Mesendoderm (in vitro differentiated cells): ENCODE measurements at regions not wholly inside any gene's neighbourhood (a gene's known extent, or its start where the extent isn't known, plus 50 kb on each side); places are given as distances from the start of the nearest gene placed in this dataset.

ENCODE experiments used
- DNase-seq: peaks from one replicate; pipeline ENCODE4 v3.0.0; 2013
- H2AK5ac ChIP-seq: 2 replicates; pipeline ENCODE4 v1.6.1; 2013; ENCODE audit warnings: low read length, inconsistent platforms
- H2BK120ac ChIP-seq: 2 replicates; pipeline ENCODE4 v1.6.1; 2013; ENCODE audit warnings: low read depth, mild to moderate bottlenecking, low read length, moderate library complexity, mixed read lengths
- H2BK15ac ChIP-seq: replicated peaks from 2 replicates; pipeline ENCODE4 v1.6.1; 2013; ENCODE audit warnings: low read depth, mild to moderate bottlenecking, moderate library complexity
- H2BK5ac ChIP-seq: 2 replicates; pipeline ENCODE4 v1.6.1; 2013; ENCODE audit warnings: low read length, inconsistent platforms
- H3K18ac ChIP-seq: 2 replicates; pipeline ENCODE4 v1.6.1; 2013; ENCODE audit warnings: mild to moderate bottlenecking, low read length, mixed read lengths
- H3K23ac ChIP-seq: one replicate; pipeline ENCODE4 v1.6.1; 2013; ENCODE audit warnings: low read length
- H3K27ac ChIP-seq: 2 replicates; pipeline ENCODE4 v1.5.1; 2013; ENCODE audit warnings: low read depth, mild to moderate bottlenecking, inconsistent platforms, low read length, moderate library complexity
- H3K27me3 ChIP-seq: 2 replicates; pipeline ENCODE4 v1.6.1; 2013; ENCODE audit warnings: low read length, control low read depth, mild to moderate bottlenecking, inconsistent platforms; ENCODE audit not compliant: insufficient read depth, poor library complexity
- H3K36me3 ChIP-seq: 2 replicates; pipeline ENCODE4 v1.6.1; 2013; ENCODE audit warnings: low read length, inconsistent platforms; ENCODE audit not compliant: control insufficient read depth, insufficient read depth
- H3K4ac ChIP-seq: one replicate; pipeline ENCODE4 v1.6.1; 2013; ENCODE audit warnings: low read depth, mild to moderate bottlenecking, low read length, moderate library complexity
- H3K4me1 ChIP-seq: 2 replicates; pipeline ENCODE4 v1.6.1; 2013; ENCODE audit warnings: low read depth, low read length, inconsistent platforms; ENCODE audit not compliant: control insufficient read depth
- H3K4me2 ChIP-seq: 2 replicates; pipeline ENCODE4 v1.6.1; 2013; ENCODE audit warnings: low read length
- H3K4me3 ChIP-seq: 2 replicates; pipeline ENCODE4 v1.5.1; 2013; ENCODE audit warnings: mild to moderate bottlenecking, low read length
- H3K56ac ChIP-seq: one replicate; pipeline ENCODE4 v1.6.1; 2013; ENCODE audit warnings: low read length
- H3K79me1 ChIP-seq: 2 replicates; pipeline ENCODE4 v1.6.1; 2013; ENCODE audit warnings: low read length, inconsistent platforms
- H3K79me2 ChIP-seq: 2 replicates; pipeline ENCODE4 v1.6.1; 2013; ENCODE audit warnings: mild to moderate bottlenecking, low read length; ENCODE audit not compliant: control insufficient read depth, insufficient read depth
- H3K9ac ChIP-seq: 2 replicates; pipeline ENCODE4 v1.6.1; 2013; ENCODE audit warnings: low read length, inconsistent platforms
- H4K5ac ChIP-seq: one replicate; pipeline ENCODE4 v1.6.1; 2013; ENCODE audit warnings: low read length
- H4K8ac ChIP-seq: one replicate; pipeline ENCODE4 v1.6.1; 2013; ENCODE audit warnings: low read depth, mild to moderate bottlenecking, control low read depth, low read length, moderate library complexity
- WGBS: extraction: QIAGEN DNeasy Blood & Tissue Kit; methylation state at CpG from one replicate; pipeline ENCODE4 v1.1.7; 2013; ENCODE audit warnings: low lambda C conversion rate, missing lambda C conversion rate; ENCODE audit not compliant: insufficient coverage; ENCODE audit errors: extremely low coverage; 5-methylcytosine and 5-hydroxymethylcytosine counted together

DNA sequence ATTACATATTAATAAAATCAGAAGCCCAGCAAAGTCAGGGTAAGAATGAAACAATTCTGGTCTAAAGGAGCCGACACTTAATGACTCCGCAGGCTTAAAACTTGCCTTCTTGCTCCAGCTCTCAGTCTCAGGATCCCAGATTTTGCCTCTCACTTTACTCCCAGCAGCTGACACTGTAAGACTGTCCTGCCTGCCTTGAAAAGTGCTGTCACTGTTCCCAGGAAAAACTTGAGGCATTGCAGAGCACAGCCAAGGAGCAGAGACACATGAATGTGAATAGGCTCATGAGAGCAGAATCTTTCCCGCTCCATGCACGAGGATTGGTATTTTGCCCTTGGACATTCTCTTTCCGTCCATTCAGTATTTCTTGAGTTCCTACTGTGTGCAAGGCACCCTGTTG, 457.6 kb upstream of the ZFHX3 start:
- WGBS: no CpG with 5 or more reads among the region's 5 CpGs
- Histone ChIP-seq H3K27ac (no peak overlapping the region), H2AK5ac (no peak overlapping the region), H3K27me3 (no peaks in the 10 kb centered on the region), H2BK15ac (no peak overlapping the region), H3K56ac (no peak overlapping the region), H3K4ac (no peak overlapping the region), H3K4me2 (no peak overlapping the region), H3K23ac (no peak overlapping the region), H3K18ac (no peak overlapping the region), H2BK120ac (no peak overlapping the region), H3K79me1 (no peaks in the 10 kb centered on the region), H3K9ac (no peak overlapping the region), H2BK5ac (no peak overlapping the region), H3K4me3 (no peak overlapping the region), H4K8ac (no peak overlapping the region), H3K4me1 (no peaks in the 10 kb centered on the region), H3K36me3 (no peaks in the 10 kb centered on the region), H4K5ac (no peak overlapping the region), H3K79me2 (no peaks in the 10 kb centered on the region)
- DNase-seq: no peak

DNA sequence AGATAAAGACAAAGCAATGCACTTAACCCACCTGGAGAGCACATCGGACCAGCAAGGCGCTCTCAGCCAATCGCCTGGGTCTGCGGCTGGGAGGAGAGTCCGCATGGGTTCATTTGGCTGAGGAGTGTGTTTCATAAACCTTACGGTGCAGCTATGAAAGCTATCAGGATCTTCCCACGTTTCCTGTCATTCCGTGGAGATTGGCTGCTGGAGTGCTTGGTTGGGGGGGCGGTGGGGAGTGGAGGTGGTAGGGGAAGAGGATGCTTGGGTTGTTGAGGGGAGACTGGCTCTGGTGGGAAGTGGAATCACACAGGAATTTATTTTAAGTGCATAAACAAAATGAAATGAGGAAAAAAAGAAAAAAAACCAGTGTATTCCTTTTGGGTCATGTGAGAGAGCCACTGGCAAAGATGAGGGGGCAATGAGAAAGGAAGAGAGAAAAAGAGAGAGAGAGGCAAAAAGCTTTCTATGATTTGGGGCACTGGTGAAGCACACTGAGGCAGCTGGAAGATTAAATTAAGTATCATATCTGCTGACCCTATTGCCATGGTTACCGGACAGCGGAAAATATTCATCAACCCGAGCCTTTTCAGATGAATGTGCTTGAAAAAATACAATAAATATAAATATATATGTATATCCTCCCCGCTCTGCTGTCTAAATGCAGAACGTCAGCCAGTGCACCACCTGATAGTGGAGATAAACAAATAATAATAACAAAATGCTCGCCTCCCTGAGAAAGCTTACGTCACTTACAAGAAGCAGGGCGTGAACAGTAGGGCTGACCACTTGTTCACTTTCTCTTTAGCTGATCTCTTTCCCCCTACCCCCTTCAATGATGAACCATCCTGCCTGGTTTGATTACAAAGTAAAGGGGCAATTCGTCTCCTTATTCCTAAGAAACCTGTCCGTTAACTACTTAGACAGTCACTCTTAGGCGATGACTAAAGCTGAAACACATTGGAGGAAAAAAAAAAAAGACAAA, 457.0 kb upstream of the ZFHX3 start:
- no peak overlapping the region for H4K5ac ChIP-seq
- H3K9ac ChIP-seq: no peak overlapping the region
- no peak overlapping the region for H3K23ac ChIP-seq
- H3K4me2 ChIP-seq: no peak overlapping the region
- no peak overlapping the region for H2BK5ac ChIP-seq
- no peaks in the 10 kb centered on the region for H3K27me3 ChIP-seq
- no peak for DNase-seq
- H3K56ac ChIP-seq: no peak overlapping the region
- WGBS: no CpG with 5 or more reads among the region's 20 CpGs
- H3K79me1 ChIP-seq: no peaks in the 10 kb centered on the region
- no peaks in the 10 kb centered on the region for H3K36me3 ChIP-seq
- no peak overlapping the region for H2BK120ac ChIP-seq
- H3K4ac ChIP-seq: no peak overlapping the region
- no peak overlapping the region for H4K8ac ChIP-seq
- no peak overlapping the region for H2BK15ac ChIP-seq
- no peak overlapping the region for H2AK5ac ChIP-seq
- H3K18ac ChIP-seq: no peak overlapping the region
- no peaks in the 10 kb centered on the region for H3K79me2 ChIP-seq
- H3K27ac ChIP-seq: no peak overlapping the region
- no peaks in the 10 kb centered on the region for H3K4me1 ChIP-seq
- no peak overlapping the region for H3K4me3 ChIP-seq

DNA sequence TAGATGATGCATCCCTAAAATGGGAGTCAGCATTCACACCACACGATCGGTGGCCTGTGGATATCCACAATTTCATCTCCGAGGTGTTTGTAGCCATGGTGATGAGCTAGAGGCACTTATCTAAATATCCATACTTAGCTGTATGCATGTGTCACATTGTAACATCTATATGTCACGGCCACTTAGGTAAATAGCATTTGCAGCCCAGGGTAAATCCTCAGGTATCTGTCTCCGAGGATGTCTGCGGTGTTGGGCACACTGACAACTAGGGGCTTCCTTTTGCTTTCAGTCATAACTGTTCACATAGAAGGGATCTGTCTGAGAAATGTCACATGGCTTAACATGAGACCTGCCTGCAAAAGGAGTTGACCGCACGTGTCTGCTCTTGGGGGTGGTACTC, 455.2 kb upstream of the ZFHX3 start:
- no peak overlapping the region for H3K4me3 ChIP-seq
- H4K8ac ChIP-seq: no peak overlapping the region
- no peak overlapping the region for H2AK5ac ChIP-seq
- no peak overlapping the region for H3K4ac ChIP-seq
- H3K9ac ChIP-seq: no peak overlapping the region
- no peak for DNase-seq
- no peak overlapping the region for H2BK5ac ChIP-seq
- no peak overlapping the region for H3K23ac ChIP-seq
- H4K5ac ChIP-seq: no peak overlapping the region
- no peak overlapping the region for H3K4me2 ChIP-seq
- no peaks in the 10 kb centered on the region for H3K4me1 ChIP-seq
- no peaks in the 10 kb centered on the region for H3K79me2 ChIP-seq
- no peak overlapping the region for H3K27ac ChIP-seq
- no peaks in the 10 kb centered on the region for H3K79me1 ChIP-seq
- no peaks in the 10 kb centered on the region for H3K36me3 ChIP-seq
- H3K56ac ChIP-seq: no peak overlapping the region
- no peak overlapping the region for H3K18ac ChIP-seq
- H3K27me3 ChIP-seq: no peaks in the 10 kb centered on the region
- no CpG with 5 or more reads among the region's 8 CpGs for WGBS
- H2BK120ac ChIP-seq: no peak overlapping the region
- no peak overlapping the region for H2BK15ac ChIP-seq

DNA sequence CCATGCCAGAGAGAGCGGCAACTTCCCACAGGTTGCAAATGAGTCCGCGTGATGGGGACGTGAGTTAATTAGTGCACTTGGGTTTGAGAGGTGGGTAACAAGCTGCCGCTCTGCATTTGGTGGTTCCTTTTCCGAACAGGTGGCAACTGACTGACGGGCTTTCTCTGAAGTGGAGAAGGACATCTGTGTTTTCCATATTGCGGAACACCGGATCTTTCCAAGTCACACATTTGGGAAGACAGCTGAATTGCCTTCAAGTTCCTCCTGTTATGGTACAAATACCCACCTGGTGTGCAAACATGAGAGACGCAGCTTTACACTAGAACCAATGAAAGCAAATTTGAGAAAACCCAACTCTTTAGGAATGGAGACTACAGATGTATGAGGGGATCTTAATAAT, 451.3 kb upstream of the ZFHX3 start:
- H4K8ac ChIP-seq: no peak overlapping the region
- H3K79me1 ChIP-seq: no peaks in the 10 kb centered on the region
- H3K27me3 ChIP-seq: no peaks in the 10 kb centered on the region
- no peak overlapping the region for H3K4ac ChIP-seq
- H2BK120ac ChIP-seq: no peak overlapping the region
- no peak overlapping the region for H3K23ac ChIP-seq
- H2BK15ac ChIP-seq: no peak overlapping the region
- no peak overlapping the region for H2AK5ac ChIP-seq
- H4K5ac ChIP-seq: no peak overlapping the region
- no peaks in the 10 kb centered on the region for H3K4me1 ChIP-seq
- H3K56ac ChIP-seq: no peak overlapping the region
- no peak overlapping the region for H3K27ac ChIP-seq
- no peak overlapping the region for H3K9ac ChIP-seq
- no peaks in the 10 kb centered on the region for H3K79me2 ChIP-seq
- no peaks in the 10 kb centered on the region for H3K36me3 ChIP-seq
- H2BK5ac ChIP-seq: no peak overlapping the region
- H3K4me2 ChIP-seq: no peak overlapping the region
- H3K4me3 ChIP-seq: no peak overlapping the region
- no peak for DNase-seq
- no CpG with 5 or more reads among the region's 10 CpGs for WGBS
- H3K18ac ChIP-seq: no peak overlapping the region

DNA sequence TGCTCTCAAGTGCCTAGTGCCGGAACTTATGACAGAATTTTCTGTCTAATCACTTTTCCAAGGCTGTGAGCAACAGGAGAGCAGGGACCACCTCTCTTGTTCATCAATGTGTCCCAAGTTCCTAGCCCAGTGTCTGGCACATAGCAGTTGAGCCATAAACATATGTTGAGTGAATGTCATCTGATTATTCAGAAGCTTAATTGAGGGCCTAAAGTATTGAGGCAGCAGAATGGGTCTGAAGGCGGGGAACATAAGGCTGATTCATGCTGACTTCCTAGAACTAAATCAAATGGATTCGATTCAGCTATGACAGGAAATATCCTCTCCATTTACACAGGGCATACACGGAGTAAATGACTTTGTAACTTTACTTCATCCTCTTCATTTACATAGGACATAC, 438.0 kb upstream of the ZFHX3 start:
- H3K56ac ChIP-seq: no peak overlapping the region
- no peak overlapping the region for H2AK5ac ChIP-seq
- no peak overlapping the region for H3K4ac ChIP-seq
- no peaks in the 10 kb centered on the region for H3K27me3 ChIP-seq
- H4K5ac ChIP-seq: no peak overlapping the region
- no peak overlapping the region for H3K27ac ChIP-seq
- no peak overlapping the region for H3K9ac ChIP-seq
- no peak overlapping the region for H2BK120ac ChIP-seq
- no peak overlapping the region for H2BK5ac ChIP-seq
- no CpG with 5 or more reads among the region's 4 CpGs for WGBS
- no peak overlapping the region for H3K18ac ChIP-seq
- no peaks in the 10 kb centered on the region for H3K79me1 ChIP-seq
- no peak overlapping the region for H3K4me3 ChIP-seq
- H3K36me3 ChIP-seq: no peaks in the 10 kb centered on the region
- peaks cover 6% of the 10 kb centered on the region for H3K4me1 ChIP-seq
- H4K8ac ChIP-seq: no peak overlapping the region
- no peak overlapping the region for H2BK15ac ChIP-seq
- H3K4me2 ChIP-seq: no peak overlapping the region
- DNase-seq: no peak
- H3K23ac ChIP-seq: no peak overlapping the region
- no peaks in the 10 kb centered on the region for H3K79me2 ChIP-seq
